Body of pancreas (tissue), 4 donors: ENCODE measurements at regions not wholly inside any gene's neighbourhood (a gene's known extent, or its start where the extent isn't known, plus 50 kb on each side); places are given as distances from the start of the nearest gene placed in this dataset.

ENCODE experiments used
- ATAC-seq: fragments of 150-250 bp; one replicate; pipeline ENCODE4 v1.9.1; 2016
- DNase-seq, 4 donors: peaks; one replicate each; pipeline ENCODE4 v3.0.0-alpha.2; 2019
- H3K27ac ChIP-seq, 4 donors: fragments of 200-600 bp; sonication (generic); 1 replicate in 3 of 4; 2 replicates in 1 of 4; pipeline versions ENCODE4 v1.5.1 to v1.6.1; 2016 to 2019; ENCODE audit warnings: mild to moderate bottlenecking in 1 of 4, mixed read lengths in 1 of 4, moderate library complexity in 1 of 4
- H3K27me3 ChIP-seq, 2 donors: fragments of 200-600 bp; sonication (generic); one replicate each; pipeline ENCODE4 v1.6.0; 2016; ENCODE audit warnings: mild to moderate bottlenecking in 1 of 2
- H3K36me3 ChIP-seq, 2 donors: fragments of 200-600 bp; sonication (generic); replicated peaks in 1 of 2; 2 replicates each; pipeline ENCODE4 v1.5.1; 2016; ENCODE audit warnings: low read depth in 2 of 2; ENCODE audit not compliant: insufficient read depth in 1 of 2
- H3K4me1 ChIP-seq: fragments of 200-600 bp; sonication (generic); one replicate; pipeline ENCODE4 v1.6.0; 2016
- H3K4me3 ChIP-seq, 2 donors: fragments of 200-600 bp; sonication (generic); 1 replicate in 1 of 2; 2 replicates in 1 of 2; pipeline ENCODE4 v1.5.1; 2016 to 2019
- H3K9me3 ChIP-seq, 3 donors: fragments of 200-600 bp; sonication (generic); 1 replicate in 2 of 3; 2 replicates in 1 of 3; pipeline ENCODE4 v1.5.1; 2016
- CTCF ChIP-seq, 7 experiments: fragments of 450-650 bp in 4 of 7; fragments of 200-600 bp in 3 of 7; sonication (generic) in 3 of 7; IDR thresholded peaks; one replicate each; pipeline ENCODE4 v1.5.1; 2016 to 2019; ENCODE audit warnings: antibody characterized with exemption in 7 of 7
- POLR2A ChIP-seq, 3 donors: fragments of 450-650 bp; IDR thresholded peaks; one replicate each; pipeline ENCODE4 v1.6.1; 2016; ENCODE audit warnings: antibody characterized with exemption in 3 of 3, mild to moderate bottlenecking in 2 of 3
- WGBS, 2 donors: methylation state at CpG; one replicate each; pipeline ENCODE4 v1.1.5; 2017; 5-methylcytosine and 5-hydroxymethylcytosine counted together
- intact Hi-C: fragments of 100-400 bp; cut with DNase I; formaldehyde crosslinking; loops from one replicate; pipeline ENCODE4 v1.15.1; 2023

GRCh38 chr5:106361905-106362304 lies 1308.8 kb downstream of the EFNA5 start:
- Histone ChIP-seq H3K27ac (no peak overlapping the region), H3K4me3 (no peak overlapping the region), H3K4me1 (no peaks in the 10 kb centered on the region), H3K9me3 (no peaks in the 10 kb centered on the region), H3K36me3 (no peaks in the 10 kb centered on the region), H3K27me3 (no peaks in the 10 kb centered on the region)
- no peak for TF ChIP-seq CTCF (IDR thresholded peaks at IDR 0.05)
- TF ChIP-seq POLR2A (IDR thresholded peaks at IDR 0.05): no peak
- WGBS, 2 donors: 37 to 63% methylated on average over 1 of the region's 1 CpG
- no peak for ATAC-seq
- intact Hi-C loops: no loop called here
- no peak for DNase-seq

- no peak overlapping the region for H3K4me3 ChIP-seq
- TF ChIP-seq POLR2A (IDR thresholded peaks at IDR 0.05) (no peak), CTCF (IDR thresholded peaks at IDR 0.05) (no peak)
- intact Hi-C loops: no loop called here
- no peaks in the 10 kb centered on the region for H3K4me1 ChIP-seq
- ATAC-seq (no peak), DNase-seq (no peak)
- no peak overlapping the region for H3K27ac ChIP-seq
- 43 to 60% methylated on average over 2 of the region's 2 CpGs for WGBS, 2 donors
- H3K9me3 ChIP-seq: no peaks in the 10 kb centered on the region
- H3K36me3 ChIP-seq: no peaks in the 10 kb centered on the region
- H3K27me3 ChIP-seq: no peaks in the 10 kb centered on the region
These were observed 1339.3 kb downstream of the EFNA5 start for GRCh38 chr5:106331415-106331814.

GRCh38 chr5:106324356-106324755 lies 1346.4 kb downstream of the EFNA5 start:
- WGBS, 2 donors: 54 to 59% methylated on average over 2 of the region's 2 CpGs
- no peaks in the 10 kb centered on the region for H3K9me3 ChIP-seq
- no peaks in the 10 kb centered on the region for H3K36me3 ChIP-seq
- intact Hi-C loops: no loop called here
- DNase-seq (no peak), ATAC-seq (no peak)
- TF ChIP-seq POLR2A (IDR thresholded peaks at IDR 0.05): no peak
- TF ChIP-seq CTCF (IDR thresholded peaks at IDR 0.05): no peak
- no peaks in the 10 kb centered on the region for H3K27me3 ChIP-seq
- no peak overlapping the region for H3K4me3 ChIP-seq
- no peak overlapping the region for H3K27ac ChIP-seq
- H3K4me1 ChIP-seq: no peaks in the 10 kb centered on the region

GRCh38 chr5:106321242-106321641 lies 1349.5 kb downstream of the EFNA5 start:
- 69 to 80% methylated on average over 6 of the region's 6 CpGs for WGBS, 2 donors
- Histone ChIP-seq H3K4me1 (no peaks in the 10 kb centered on the region), H3K27ac (no peak overlapping the region), H3K4me3 (no peak overlapping the region), H3K36me3 (no peaks in the 10 kb centered on the region), H3K27me3 (no peaks in the 10 kb centered on the region), H3K9me3 (no peaks in the 10 kb centered on the region)
- no peak for ATAC-seq
- DNase-seq: no peak
- TF ChIP-seq CTCF (IDR thresholded peaks at IDR 0.05): no peak
- no peak for TF ChIP-seq POLR2A (IDR thresholded peaks at IDR 0.05)
- intact Hi-C loops: no loop called here

- intact Hi-C loops: no loop called here
- 41 to 47% methylated on average over 2 of the region's 2 CpGs for WGBS, 2 donors
- ATAC-seq (no peak), DNase-seq (no peak)
- no peaks in the 10 kb centered on the region for H3K27me3 ChIP-seq
- H3K27ac ChIP-seq: no peak overlapping the region
- H3K9me3 ChIP-seq: no peaks in the 10 kb centered on the region
- TF ChIP-seq POLR2A (IDR thresholded peaks at IDR 0.05): no peak
- no peak for TF ChIP-seq CTCF (IDR thresholded peaks at IDR 0.05)
- H3K36me3 ChIP-seq: no peaks in the 10 kb centered on the region
- H3K4me3 ChIP-seq: no peak overlapping the region
- no peaks in the 10 kb centered on the region for H3K4me1 ChIP-seq
These were observed 1356.4 kb downstream of the EFNA5 start for GRCh38 chr5:106314221-106314824.
